SK-N-SH (cell line): ENCODE measurements at regions not wholly inside any gene's neighbourhood (a gene's known extent, or its start where the extent isn't known, plus 50 kb on each side); places are given as distances from the start of the nearest gene placed in this dataset.

ENCODE experiments used
- TF ChIP-seq, protein P1 (sequence below): IDR thresholded peaks from 2 replicates; pipeline ENCODE4 v1.4.0; 2012; ENCODE audit warnings: low read depth, borderline replicate concordance
- TF ChIP-seq, protein P2 (sequence below): fragments of 200-600 bp; sonication (generic); IDR thresholded peaks from 2 replicates; pipeline ENCODE4 v1.6.1; 2017; ENCODE audit warnings: antibody characterized with exemption, mild to moderate bottlenecking, moderate library complexity

DNA sequence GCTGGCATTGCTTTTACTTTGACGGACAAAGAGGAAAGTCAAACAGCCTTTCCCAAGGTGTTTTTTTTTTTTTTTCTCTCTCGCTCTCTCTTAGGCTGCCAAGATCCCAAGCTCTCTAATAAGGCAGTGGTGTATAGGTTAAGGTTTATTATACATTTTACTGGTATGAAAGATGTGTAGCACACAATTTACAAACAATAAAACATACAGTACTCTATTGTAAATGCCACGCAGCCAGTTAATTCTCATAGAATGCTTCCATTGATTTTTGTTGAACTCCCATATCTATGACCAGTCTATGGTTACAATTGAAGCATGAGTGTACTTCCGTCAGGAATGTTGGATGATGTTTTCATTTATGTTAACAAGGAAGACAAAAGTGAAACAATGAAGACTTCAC, 106.4 kb upstream of the GSC start:
- TF ChIP-seq, protein P1, sequence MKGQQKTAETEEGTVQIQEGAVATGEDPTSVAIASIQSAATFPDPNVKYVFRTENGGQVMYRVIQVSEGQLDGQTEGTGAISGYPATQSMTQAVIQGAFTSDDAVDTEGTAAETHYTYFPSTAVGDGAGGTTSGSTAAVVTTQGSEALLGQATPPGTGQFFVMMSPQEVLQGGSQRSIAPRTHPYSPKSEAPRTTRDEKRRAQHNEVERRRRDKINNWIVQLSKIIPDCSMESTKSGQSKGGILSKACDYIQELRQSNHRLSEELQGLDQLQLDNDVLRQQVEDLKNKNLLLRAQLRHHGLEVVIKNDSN = no peak
- TF ChIP-seq, protein P2, sequence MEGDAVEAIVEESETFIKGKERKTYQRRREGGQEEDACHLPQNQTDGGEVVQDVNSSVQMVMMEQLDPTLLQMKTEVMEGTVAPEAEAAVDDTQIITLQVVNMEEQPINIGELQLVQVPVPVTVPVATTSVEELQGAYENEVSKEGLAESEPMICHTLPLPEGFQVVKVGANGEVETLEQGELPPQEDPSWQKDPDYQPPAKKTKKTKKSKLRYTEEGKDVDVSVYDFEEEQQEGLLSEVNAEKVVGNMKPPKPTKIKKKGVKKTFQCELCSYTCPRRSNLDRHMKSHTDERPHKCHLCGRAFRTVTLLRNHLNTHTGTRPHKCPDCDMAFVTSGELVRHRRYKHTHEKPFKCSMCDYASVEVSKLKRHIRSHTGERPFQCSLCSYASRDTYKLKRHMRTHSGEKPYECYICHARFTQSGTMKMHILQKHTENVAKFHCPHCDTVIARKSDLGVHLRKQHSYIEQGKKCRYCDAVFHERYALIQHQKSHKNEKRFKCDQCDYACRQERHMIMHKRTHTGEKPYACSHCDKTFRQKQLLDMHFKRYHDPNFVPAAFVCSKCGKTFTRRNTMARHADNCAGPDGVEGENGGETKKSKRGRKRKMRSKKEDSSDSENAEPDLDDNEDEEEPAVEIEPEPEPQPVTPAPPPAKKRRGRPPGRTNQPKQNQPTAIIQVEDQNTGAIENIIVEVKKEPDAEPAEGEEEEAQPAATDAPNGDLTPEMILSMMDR = no peak
